Mucosa of descending colon (tissue), 3 donors: ENCODE measurements at regions not wholly inside any gene's neighbourhood (a gene's known extent, or its start where the extent isn't known, plus 50 kb on each side); places are given as distances from the start of the nearest gene placed in this dataset.

Experiments used
- ATAC-seq: fragments of 200-7000 bp; cut with Tn5 transposase; one replicate; pipeline ENCODE4 v1.9.1; 2020; ENCODE audit warnings: mild to moderate bottlenecking, moderate library complexity
- DNase-seq, 3 donors: peaks; one replicate each; pipeline ENCODE4 v3.0.0-alpha.2; 2020
- H3K36me3 ChIP-seq: fragments of 200-600 bp; one replicate; pipeline ENCODE4 v1.8.0; 2021; ENCODE audit warnings: low read depth, mild to moderate bottlenecking
- H3K4me1 ChIP-seq: fragments of 200-600 bp; one replicate; pipeline ENCODE4 v1.8.0; 2021; ENCODE audit warnings: low read depth, mild to moderate bottlenecking
- H3K4me3 ChIP-seq: fragments of 200-600 bp; one replicate; pipeline ENCODE4 v1.8.0; 2021; ENCODE audit warnings: mild to moderate bottlenecking
- H3K9me3 ChIP-seq: fragments of 200-600 bp; one replicate; pipeline ENCODE4 v1.8.0; 2021; ENCODE audit warnings: mild to moderate bottlenecking
- intact Hi-C, 2 donors: fragments of 100-400 bp; cut with DNase I in 1 of 2; cut with micrococcal nuclease in 1 of 2; formaldehyde crosslinking; loops; one replicate each; pipeline versions ENCODE4 v1.11.0 to v1.11.1; 2022; cut with DNase I, micrococcal nuclease
- TF ChIP-seq, protein P1 (sequence below): fragments of 200-600 bp; IDR thresholded peaks from one replicate; pipeline ENCODE4 v1.8.0; 2022; ENCODE audit warnings: antibody characterized with exemption, mild to moderate bottlenecking
- donor health status: DM: no; HTN: no; CAD: no; lungs with moderate emphysema.
- donor health status: DM: no; HTN: no; CAD: no.
- donor health status: DM: no; HTN: yes; CAD: no.

DNA sequence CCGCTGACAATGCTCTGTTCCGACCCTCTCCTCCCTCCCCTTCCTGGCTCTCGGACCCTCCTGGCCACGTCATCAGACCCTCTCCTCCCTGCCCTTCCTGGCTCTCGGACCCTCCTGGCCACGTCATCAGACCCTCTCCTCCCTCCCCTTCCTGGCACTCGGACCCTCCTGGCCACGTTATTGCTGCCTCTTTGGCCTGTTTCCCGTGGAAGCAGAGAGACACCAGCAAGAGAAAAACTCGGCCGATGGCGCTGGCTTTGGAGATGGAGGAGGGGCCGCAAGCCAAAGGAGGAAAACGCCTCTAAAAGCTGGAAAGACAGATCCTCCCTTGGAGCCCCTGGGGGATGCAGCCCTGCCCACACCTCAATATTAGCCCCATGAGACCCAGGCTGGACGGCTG is 463.3 kb downstream of the BRD1 start:
- Histone ChIP-seq H3K4me1 (no peaks in the 10 kb centered on the region), H3K4me3 (no peak overlapping the region), H3K9me3 (no peaks in the 10 kb centered on the region), H3K36me3 (no peaks in the 10 kb centered on the region)
- DNase-seq, result no peak
- TF ChIP-seq, protein P1, sequence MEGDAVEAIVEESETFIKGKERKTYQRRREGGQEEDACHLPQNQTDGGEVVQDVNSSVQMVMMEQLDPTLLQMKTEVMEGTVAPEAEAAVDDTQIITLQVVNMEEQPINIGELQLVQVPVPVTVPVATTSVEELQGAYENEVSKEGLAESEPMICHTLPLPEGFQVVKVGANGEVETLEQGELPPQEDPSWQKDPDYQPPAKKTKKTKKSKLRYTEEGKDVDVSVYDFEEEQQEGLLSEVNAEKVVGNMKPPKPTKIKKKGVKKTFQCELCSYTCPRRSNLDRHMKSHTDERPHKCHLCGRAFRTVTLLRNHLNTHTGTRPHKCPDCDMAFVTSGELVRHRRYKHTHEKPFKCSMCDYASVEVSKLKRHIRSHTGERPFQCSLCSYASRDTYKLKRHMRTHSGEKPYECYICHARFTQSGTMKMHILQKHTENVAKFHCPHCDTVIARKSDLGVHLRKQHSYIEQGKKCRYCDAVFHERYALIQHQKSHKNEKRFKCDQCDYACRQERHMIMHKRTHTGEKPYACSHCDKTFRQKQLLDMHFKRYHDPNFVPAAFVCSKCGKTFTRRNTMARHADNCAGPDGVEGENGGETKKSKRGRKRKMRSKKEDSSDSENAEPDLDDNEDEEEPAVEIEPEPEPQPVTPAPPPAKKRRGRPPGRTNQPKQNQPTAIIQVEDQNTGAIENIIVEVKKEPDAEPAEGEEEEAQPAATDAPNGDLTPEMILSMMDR, result no peak
- intact Hi-C loops, result no loop called here
- no peak for ATAC-seq

DNA sequence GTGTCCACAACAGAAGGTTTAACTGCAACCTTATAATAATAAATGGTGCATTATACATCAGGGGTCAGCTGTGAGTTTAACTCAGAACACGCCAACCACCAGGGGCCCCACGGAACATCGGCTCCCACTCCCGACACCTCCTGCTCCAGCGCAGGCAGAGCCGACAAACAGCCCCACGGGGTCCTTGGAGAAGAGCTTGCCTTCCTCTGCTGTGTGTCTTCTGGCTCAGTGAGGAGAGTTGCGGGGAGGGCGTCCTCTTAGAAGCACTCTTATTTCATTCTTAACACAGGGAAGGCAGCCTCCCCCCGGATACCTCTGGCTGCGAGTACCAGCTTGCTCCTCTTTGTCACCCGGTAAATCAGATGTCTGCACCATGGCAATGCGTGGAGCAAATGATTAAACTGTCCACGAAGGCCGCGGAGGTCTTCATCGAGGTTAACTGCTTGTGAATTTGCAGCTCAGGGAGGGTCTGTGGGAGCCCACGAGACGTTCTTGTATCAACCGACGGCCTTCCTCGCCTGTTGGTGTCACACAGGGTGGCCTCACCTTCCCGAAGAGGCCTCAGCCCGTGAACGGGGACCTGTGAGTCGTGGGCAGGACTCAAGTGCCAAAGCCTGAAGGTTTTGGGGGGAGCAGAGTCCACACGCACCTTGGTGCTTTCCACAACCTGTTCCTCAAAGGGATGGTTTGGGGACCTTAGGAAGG is 464.0 kb downstream of the BRD1 start:
- Histone ChIP-seq H3K9me3 (no peaks in the 10 kb centered on the region), H3K4me1 (no peaks in the 10 kb centered on the region), H3K4me3 (no peak overlapping the region), H3K36me3 (no peaks in the 10 kb centered on the region)
- intact Hi-C loops, result no loop called here
- no peak for DNase-seq
- ATAC-seq, result no peak
- TF ChIP-seq, protein P1, result no peak

DNA sequence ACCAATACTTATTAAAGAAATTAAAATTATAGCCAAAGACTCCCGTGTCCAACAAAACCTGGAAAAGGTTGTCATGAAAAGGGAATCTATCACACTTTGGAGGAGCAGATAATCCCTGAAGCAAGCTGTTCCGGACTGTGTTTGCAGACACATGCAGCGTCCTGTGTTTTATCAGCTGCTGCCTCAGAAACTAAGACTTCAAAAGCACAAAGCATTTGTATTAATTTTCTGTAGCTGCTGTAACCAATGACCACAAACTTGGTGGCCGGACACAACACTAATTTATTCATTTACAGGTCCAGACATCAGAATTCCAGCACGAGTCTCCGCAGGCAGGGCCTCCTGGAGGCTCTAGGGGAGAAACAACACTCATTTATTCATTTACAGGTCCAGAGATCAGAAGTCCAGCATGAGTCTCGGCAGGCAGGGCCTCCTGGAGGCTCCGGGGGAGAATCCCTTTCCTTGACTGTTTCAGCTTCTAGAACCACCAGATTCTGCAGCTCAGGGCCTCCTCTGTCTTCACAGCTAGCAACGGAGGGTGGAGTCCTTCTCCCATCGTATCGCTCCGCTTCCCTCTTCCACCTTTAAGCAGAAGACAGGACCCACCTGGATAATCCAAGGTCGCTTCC is 465.3 kb downstream of the BRD1 start:
- Histone ChIP-seq H3K9me3 (no peaks in the 10 kb centered on the region), H3K4me1 (no peaks in the 10 kb centered on the region), H3K4me3 (no peak overlapping the region), H3K36me3 (no peaks in the 10 kb centered on the region)
- TF ChIP-seq, protein P1, result no peak
- no peak for DNase-seq
- ATAC-seq, result no peak
- intact Hi-C loops, result no loop called here

DNA sequence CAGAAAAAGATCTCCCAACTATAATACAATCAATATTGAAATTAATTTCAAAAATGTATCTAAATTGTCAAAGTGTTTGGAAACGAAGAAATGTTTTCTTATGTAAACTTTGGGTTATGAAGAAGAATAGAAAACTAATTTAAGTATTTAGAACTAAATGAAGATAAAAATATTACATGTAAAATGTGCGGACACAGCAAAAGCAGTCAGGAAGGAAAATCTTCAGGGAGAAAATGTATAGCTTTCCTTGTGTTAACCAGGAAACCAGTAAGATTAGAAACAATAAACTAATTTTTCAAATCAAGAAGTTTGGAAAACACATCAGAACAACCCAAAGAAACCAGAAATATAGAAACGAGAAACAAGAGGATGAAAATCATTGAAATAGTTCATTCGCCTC is 466.5 kb downstream of the BRD1 start:
- no peak for ATAC-seq
- H3K4me1 ChIP-seq, result no peaks in the 10 kb centered on the region
- H3K4me3 ChIP-seq, result no peak overlapping the region
- TF ChIP-seq, protein P1, result no peak
- H3K9me3 ChIP-seq, result no peaks in the 10 kb centered on the region
- no peaks in the 10 kb centered on the region for H3K36me3 ChIP-seq
- no peak for DNase-seq
- intact Hi-C loops, result no loop called here

DNA sequence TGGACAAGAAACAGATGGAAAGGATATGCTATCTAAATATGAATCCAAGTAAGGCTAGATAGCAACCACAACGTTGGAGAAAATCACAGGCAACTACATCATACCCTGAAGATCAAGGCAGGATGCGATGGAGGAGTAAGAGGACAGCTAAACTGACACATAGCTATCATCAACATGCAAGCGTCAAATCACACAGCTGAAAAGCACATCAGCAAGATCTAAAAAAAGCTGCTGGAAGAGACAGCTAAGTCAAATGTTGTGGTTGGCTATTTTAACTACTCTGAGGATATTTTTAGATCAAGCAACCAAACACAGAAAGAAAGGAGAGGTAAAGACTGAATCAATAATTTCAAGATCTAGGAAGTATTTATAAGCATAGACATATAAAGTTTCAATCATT is 466.9 kb downstream of the BRD1 start:
- no peak for DNase-seq
- ATAC-seq, result no peak
- no peaks in the 10 kb centered on the region for H3K4me1 ChIP-seq
- H3K9me3 ChIP-seq, result no peaks in the 10 kb centered on the region
- no peak overlapping the region for H3K4me3 ChIP-seq
- TF ChIP-seq, protein P1, result no peak
- no peaks in the 10 kb centered on the region for H3K36me3 ChIP-seq
- intact Hi-C loops, result no loop called here
